ENCODE measurements at regions not wholly inside any gene's neighbourhood (a gene's known extent, or its start where the extent isn't known, plus 50 kb on each side); places are given as distances from the start of the nearest gene placed in this dataset.
"Not testable (repeated sequence)": the region's sequence is repeated elsewhere in the genome, so short reads cannot be mapped to it uniquely, and the experiment has no call there.

- in situ Hi-C loops (cut with HindIII; ENCODE audit: low sequenced_read_pairs) = loop anchor here (10.0 kb wide), 1 partner anchor 134 kb away; no protein-coding TSS in a partner anchor
These were observed 173.0 kb upstream of the ADCY1 start for GRCh38 chr7:45401155-45401554.

- in situ Hi-C loops (cut with HindIII; ENCODE audit: low sequenced_read_pairs) = loop anchor here (10.0 kb wide), 1 partner anchor 133 kb away; no protein-coding TSS in a partner anchor
These were observed 172.3 kb upstream of the ADCY1 start for GRCh38 chr7:45401851-45402250.

GRCh38 chr7:45402480-45403218, 171.5 kb upstream of the ADCY1 start:
- in situ Hi-C loops (cut with HindIII; ENCODE audit: low sequenced_read_pairs) = loop anchor here (10.0 kb wide), 1 partner anchor 132 kb away; no protein-coding TSS in a partner anchor

GRCh38 chr7:45404622-45405021, 169.5 kb upstream of the ADCY1 start:
- in situ Hi-C loops (cut with HindIII; ENCODE audit: low sequenced_read_pairs) = loop anchor here (10.0 kb wide), 1 partner anchor 130 kb away; no protein-coding TSS in a partner anchor

- in situ Hi-C loops (cut with HindIII; ENCODE audit: low sequenced_read_pairs) = loop anchor here (10.0 kb wide), 1 partner anchor 127 kb away; no protein-coding TSS in a partner anchor
These were observed 166.3 kb upstream of the ADCY1 start for GRCh38 chr7:45407730-45408408.

- in situ Hi-C loops (cut with HindIII; ENCODE audit: low sequenced_read_pairs) = loop anchor here (10.0 kb wide), 1 partner anchor 126 kb away; no protein-coding TSS in a partner anchor
These were observed 165.8 kb upstream of the ADCY1 start for GRCh38 chr7:45408409-45408737.

GRCh38 chr7:45410893-45411292, 163.3 kb upstream of the ADCY1 start:
- in situ Hi-C loops (cut with HindIII; ENCODE audit: low sequenced_read_pairs) = no loop called here

GRCh38 chr7:45413419-45413818, 160.7 kb upstream of the ADCY1 start:
- in situ Hi-C loops (cut with HindIII; ENCODE audit: low sequenced_read_pairs) = no loop called here

- in situ Hi-C loops (cut with HindIII; ENCODE audit: low sequenced_read_pairs) = no loop called here
These were observed 159.9 kb upstream of the ADCY1 start for GRCh38 chr7:45414226-45414625.

- in situ Hi-C loops (cut with HindIII; ENCODE audit: low sequenced_read_pairs) = loop anchor here (5.0 kb wide), 1 partner anchor 102 kb away; no protein-coding TSS in a partner anchor
These were observed 158.9 kb upstream of the ADCY1 start for GRCh38 chr7:45415265-45415664.

- in situ Hi-C loops (cut with HindIII; ENCODE audit: low sequenced_read_pairs) = loop anchor here (5.0 kb wide), 1 partner anchor 100 kb away; no protein-coding TSS in a partner anchor
These were observed 157.3 kb upstream of the ADCY1 start for GRCh38 chr7:45416846-45417245.

GRCh38 chr7:45417268-45417667, 156.9 kb upstream of the ADCY1 start:
- in situ Hi-C loops (cut with HindIII; ENCODE audit: low sequenced_read_pairs) = loop anchor here (5.0 kb wide), 1 partner anchor 100 kb away; no protein-coding TSS in a partner anchor

GRCh38 chr7:45417735-45418134, 156.4 kb upstream of the ADCY1 start:
- in situ Hi-C loops (cut with HindIII; ENCODE audit: low sequenced_read_pairs) = loop anchor here (5.0 kb wide), 1 partner anchor 100 kb away; no protein-coding TSS in a partner anchor

- in situ Hi-C loops (cut with HindIII; ENCODE audit: low sequenced_read_pairs) = no loop called here
These were observed 153.2 kb upstream of the ADCY1 start for GRCh38 chr7:45420843-45421495.

- in situ Hi-C loops (cut with HindIII; ENCODE audit: low sequenced_read_pairs) = no loop called here
These were observed 152.4 kb upstream of the ADCY1 start for GRCh38 chr7:45421806-45422205.

- in situ Hi-C loops (cut with HindIII; ENCODE audit: low sequenced_read_pairs) = no loop called here
These were observed 143.8 kb upstream of the ADCY1 start for GRCh38 chr7:45430397-45430796.

GRCh38 chr7:45434167-45434784, 139.9 kb upstream of the ADCY1 start:
- in situ Hi-C loops (cut with HindIII; ENCODE audit: low sequenced_read_pairs) = no loop called here

GRCh38 chr7:45435131-45435530, 139.0 kb upstream of the ADCY1 start:
- in situ Hi-C loops (cut with HindIII; ENCODE audit: low sequenced_read_pairs) = no loop called here

GRCh38 chr7:45435846-45436245, 138.3 kb upstream of the ADCY1 start:
- in situ Hi-C loops (cut with HindIII; ENCODE audit: low sequenced_read_pairs) = no loop called here

- in situ Hi-C loops (cut with HindIII; ENCODE audit: low sequenced_read_pairs) = not testable (repeated sequence)
These were observed 133.4 kb upstream of the ADCY1 start for GRCh38 chr7:45440776-45441175.

- in situ Hi-C loops (cut with HindIII; ENCODE audit: low sequenced_read_pairs) = no loop called here
These were observed 130.9 kb upstream of the ADCY1 start for GRCh38 chr7:45443263-45443662.
